Thoracic aorta (tissue), 2 donors: ENCODE measurements at regions not wholly inside any gene's neighbourhood (a gene's known extent, or its start where the extent isn't known, plus 50 kb on each side); places are given as distances from the start of the nearest gene placed in this dataset.

Experiments used
- ATAC-seq: fragments of 150-250 bp; one replicate; pipeline ENCODE4 v1.8.0; 2017; ENCODE audit warnings: low read depth; ENCODE audit not compliant: insufficient number of reproducible peaks, low FRiP score
- DNase-seq: peaks from one replicate; pipeline ENCODE4 v3.0.0-alpha.2; 2020; ENCODE audit warnings: low spot score
- H3K27ac ChIP-seq, 2 donors: fragments of 200-600 bp; sonication (generic); 1 replicate in 1 of 2; 2 replicates in 1 of 2; pipeline ENCODE4 v1.5.1; 2016; ENCODE audit warnings: mild to moderate bottlenecking in 2 of 2, moderate library complexity in 2 of 2
- H3K27me3 ChIP-seq: fragments of 200-600 bp; sonication (generic); replicated peaks from 2 replicates; pipeline ENCODE4 v1.6.0; 2016; ENCODE audit warnings: mild to moderate bottlenecking; ENCODE audit not compliant: insufficient read depth
- H3K36me3 ChIP-seq: fragments of 200-600 bp; sonication (generic); one replicate; pipeline ENCODE4 v1.5.1; 2016
- H3K4me1 ChIP-seq, 2 donors: fragments of 200-600 bp; sonication (generic); 1 replicate in 1 of 2; 2 replicates in 1 of 2; pipeline versions ENCODE4 v1.5.1 to v1.6.0; 2016; ENCODE audit warnings: low read depth in 2 of 2, mild to moderate bottlenecking in 1 of 2; ENCODE audit not compliant: control insufficient read depth in 1 of 2
- H3K4me3 ChIP-seq: fragments of 200-600 bp; sonication (generic); 2 replicates; pipeline ENCODE4 v1.5.1; 2016; ENCODE audit warnings: mild to moderate bottlenecking
- H3K9me3 ChIP-seq: fragments of 200-600 bp; sonication (generic); 2 replicates; pipeline ENCODE4 v1.5.1; 2016
- TF ChIP-seq, protein P1 (sequence below): fragments of 200-600 bp; sonication (generic); IDR thresholded peaks from one replicate; pipeline ENCODE4 v1.5.1; 2019; ENCODE audit warnings: antibody characterized with exemption

DNA sequence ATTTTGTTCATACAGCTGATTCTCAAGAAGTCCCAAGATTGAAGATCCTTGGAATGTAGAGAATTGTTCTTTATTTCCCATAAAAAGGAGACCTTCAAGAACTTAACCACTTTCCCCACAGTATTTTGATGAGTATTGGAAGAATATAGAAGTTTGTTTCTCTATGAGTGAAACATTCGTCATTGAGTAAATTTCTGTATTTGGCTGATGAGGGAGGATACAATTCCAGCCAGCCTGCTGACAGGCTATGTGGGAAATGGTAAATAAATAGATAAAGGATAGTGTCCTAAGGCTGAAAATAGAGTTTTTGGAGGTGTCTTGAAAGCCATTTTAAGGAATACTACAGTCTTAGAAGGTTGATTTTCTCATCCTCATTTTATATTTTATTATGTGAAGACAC, 1076.1 kb downstream of the ROBO2 start:
- H3K4me1 ChIP-seq: no peaks in the 10 kb centered on the region
- H3K36me3 ChIP-seq: no peaks in the 10 kb centered on the region
- H3K27ac ChIP-seq: no peak overlapping the region
- DNase-seq (no peak), ATAC-seq (no peak)
- no peak overlapping the region for H3K4me3 ChIP-seq
- TF ChIP-seq, protein P1, sequence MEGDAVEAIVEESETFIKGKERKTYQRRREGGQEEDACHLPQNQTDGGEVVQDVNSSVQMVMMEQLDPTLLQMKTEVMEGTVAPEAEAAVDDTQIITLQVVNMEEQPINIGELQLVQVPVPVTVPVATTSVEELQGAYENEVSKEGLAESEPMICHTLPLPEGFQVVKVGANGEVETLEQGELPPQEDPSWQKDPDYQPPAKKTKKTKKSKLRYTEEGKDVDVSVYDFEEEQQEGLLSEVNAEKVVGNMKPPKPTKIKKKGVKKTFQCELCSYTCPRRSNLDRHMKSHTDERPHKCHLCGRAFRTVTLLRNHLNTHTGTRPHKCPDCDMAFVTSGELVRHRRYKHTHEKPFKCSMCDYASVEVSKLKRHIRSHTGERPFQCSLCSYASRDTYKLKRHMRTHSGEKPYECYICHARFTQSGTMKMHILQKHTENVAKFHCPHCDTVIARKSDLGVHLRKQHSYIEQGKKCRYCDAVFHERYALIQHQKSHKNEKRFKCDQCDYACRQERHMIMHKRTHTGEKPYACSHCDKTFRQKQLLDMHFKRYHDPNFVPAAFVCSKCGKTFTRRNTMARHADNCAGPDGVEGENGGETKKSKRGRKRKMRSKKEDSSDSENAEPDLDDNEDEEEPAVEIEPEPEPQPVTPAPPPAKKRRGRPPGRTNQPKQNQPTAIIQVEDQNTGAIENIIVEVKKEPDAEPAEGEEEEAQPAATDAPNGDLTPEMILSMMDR: no peak
- H3K9me3 ChIP-seq: peaks cover 4% of the 10 kb centered on the region
- no peaks in the 10 kb centered on the region for H3K27me3 ChIP-seq

GRCh38 chr3:78116874-78117273, 1077.0 kb downstream of the ROBO2 start:
- Histone ChIP-seq H3K4me3 (no peak overlapping the region), H3K36me3 (no peaks in the 10 kb centered on the region), H3K9me3 (peaks cover 4% of the 10 kb centered on the region), H3K4me1 (no peaks in the 10 kb centered on the region), H3K27me3 (no peaks in the 10 kb centered on the region), H3K27ac (no peak overlapping the region)
- DNase-seq (no peak), ATAC-seq (no peak)
- TF ChIP-seq, protein P1: no peak

- Histone ChIP-seq H3K4me1 (no peaks in the 10 kb centered on the region), H3K36me3 (no peaks in the 10 kb centered on the region), H3K27me3 (no peaks in the 10 kb centered on the region), H3K4me3 (no peak overlapping the region), H3K9me3 (peaks cover under 1% of the 10 kb centered on the region), H3K27ac (no peak overlapping the region)
- TF ChIP-seq, protein P1: no peak
- ATAC-seq (no peak), DNase-seq (no peak)
Measured at GRCh38 chr3:78123058-78123457, 1083.2 kb downstream of the ROBO2 start.

GRCh38 chr3:78129707-78130106, 1089.8 kb downstream of the ROBO2 start:
- TF ChIP-seq, protein P1: no peak
- Histone ChIP-seq H3K36me3 (no peaks in the 10 kb centered on the region), H3K4me1 (no peaks in the 10 kb centered on the region), H3K9me3 (no peaks in the 10 kb centered on the region), H3K27ac (no peak overlapping the region), H3K4me3 (no peak overlapping the region), H3K27me3 (no peaks in the 10 kb centered on the region)
- no peak for DNase-seq
- no peak for ATAC-seq

GRCh38 chr3:78130741-78131290, 1090.9 kb downstream of the ROBO2 start:
- Histone ChIP-seq H3K27me3 (no peaks in the 10 kb centered on the region), H3K9me3 (no peaks in the 10 kb centered on the region), H3K27ac (no peak overlapping the region), H3K4me3 (no peak overlapping the region), H3K4me1 (no peaks in the 10 kb centered on the region), H3K36me3 (no peaks in the 10 kb centered on the region)
- no peak for DNase-seq
- TF ChIP-seq, protein P1: no peak
- no peak for ATAC-seq
